ENCODE measurements at regions not wholly inside any gene's neighbourhood (a gene's known extent, or its start where the extent isn't known, plus 50 kb on each side); places are given as distances from the start of the nearest gene placed in this dataset.
A peak's percentile ranks its signal among the peaks of the same experiment; 100 is the strongest.

DNA sequence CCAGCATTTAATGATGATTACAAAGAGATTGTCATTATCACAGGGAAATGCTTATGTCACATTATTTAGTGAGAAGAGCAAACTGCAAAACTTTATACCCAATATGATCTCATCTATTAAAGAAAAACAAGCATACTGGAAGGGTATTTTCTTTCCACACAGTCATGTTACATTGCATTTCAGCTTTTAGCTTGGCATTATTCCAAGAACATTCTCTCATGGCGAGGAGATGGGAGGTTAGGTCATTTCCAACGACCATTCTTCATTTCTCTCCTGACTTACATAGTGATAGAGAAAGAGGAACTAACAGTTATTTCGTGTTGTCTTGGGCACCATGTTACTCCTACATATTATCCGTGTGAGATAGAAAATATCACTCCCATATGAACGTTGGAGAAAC, 309.4 kb upstream of the XYLT1 start:
- no peak for TF ChIP-seq CTCF (IDR thresholded peaks at IDR 0.05; ENCODE audit: low read depth, low read length)
- in situ Hi-C loops (cut with HindIII; ENCODE audit: low sequenced_read_pairs): no loop called here
- peak; percentile 76 for DNase-seq (ENCODE audit: low read depth, low spot score)
- no peak overlapping the region for H3K4me3 ChIP-seq (ENCODE audit: low read depth, low read length)

GRCh38 chr16:17777408-17777863, 306.7 kb upstream of the XYLT1 start:
- DNase-seq (ENCODE audit: low read depth, low spot score): peak; percentile 78
- H3K4me3 ChIP-seq (ENCODE audit: low read depth, low read length): no peak overlapping the region
- no peak for TF ChIP-seq CTCF (IDR thresholded peaks at IDR 0.05; ENCODE audit: low read depth, low read length)
- in situ Hi-C loops (cut with HindIII; ENCODE audit: low sequenced_read_pairs): no loop called here

GRCh38 chr16:17776888-17777287, 306.1 kb upstream of the XYLT1 start:
- TF ChIP-seq CTCF (IDR thresholded peaks at IDR 0.05; ENCODE audit: low read depth, low read length): no peak
- no peak for DNase-seq (ENCODE audit: low read depth, low spot score)
- in situ Hi-C loops (cut with HindIII; ENCODE audit: low sequenced_read_pairs): no loop called here
- H3K4me3 ChIP-seq (ENCODE audit: low read depth, low read length): no peak overlapping the region

DNA sequence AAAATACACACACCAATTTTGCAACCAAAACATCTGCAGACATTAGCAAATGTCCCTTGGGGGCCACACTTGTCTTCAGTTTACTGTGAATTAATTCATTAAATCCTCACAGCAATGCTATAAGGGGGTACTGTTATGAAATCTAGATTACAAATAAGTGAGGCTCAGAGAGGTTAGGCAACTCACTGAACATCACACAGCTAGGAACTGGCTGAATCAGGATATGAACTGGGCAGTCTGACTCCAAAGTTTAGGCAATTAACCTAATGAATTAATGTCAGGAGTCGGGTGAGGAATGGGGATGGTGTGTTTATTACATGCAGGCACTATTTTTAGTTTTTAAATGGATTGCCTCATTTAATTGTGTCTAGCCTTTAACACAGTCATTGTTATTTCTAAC, 305.7 kb upstream of the XYLT1 start:
- DNase-seq (ENCODE audit: low read depth, low spot score): no peak
- in situ Hi-C loops (cut with HindIII; ENCODE audit: low sequenced_read_pairs): no loop called here
- no peak overlapping the region for H3K4me3 ChIP-seq (ENCODE audit: low read depth, low read length)
- TF ChIP-seq CTCF (IDR thresholded peaks at IDR 0.05; ENCODE audit: low read depth, low read length): no peak

- DNase-seq (ENCODE audit: low read depth, low spot score): no peak
- in situ Hi-C loops (cut with HindIII; ENCODE audit: low sequenced_read_pairs): no loop called here
- no peak for TF ChIP-seq CTCF (IDR thresholded peaks at IDR 0.05; ENCODE audit: low read depth, low read length)
- H3K4me3 ChIP-seq (ENCODE audit: low read depth, low read length): no peak overlapping the region
Measured at GRCh38 chr16:17775061-17775460, 304.3 kb upstream of the XYLT1 start.

DNA sequence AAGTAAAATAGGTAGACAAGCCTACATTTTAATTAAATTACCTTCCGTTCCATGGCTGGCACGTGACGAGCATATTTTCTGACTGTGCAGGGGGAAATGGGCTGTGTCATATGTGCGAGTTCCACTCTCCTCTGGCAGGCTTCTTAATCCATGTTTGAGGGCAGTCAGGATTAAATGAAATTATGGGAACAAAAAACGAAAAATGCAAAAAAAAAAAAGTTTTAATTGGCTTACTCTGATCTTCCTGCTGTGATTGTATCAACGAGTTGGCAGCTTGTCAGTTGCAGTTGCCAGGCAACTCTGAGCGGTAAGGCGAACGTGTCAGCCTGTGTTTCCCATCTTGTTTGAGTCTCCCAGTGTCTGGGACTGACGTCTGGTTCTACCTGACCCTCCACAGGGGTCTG, 302.9 kb upstream of the XYLT1 start:
- in situ Hi-C loops (cut with HindIII; ENCODE audit: low sequenced_read_pairs): no loop called here
- TF ChIP-seq CTCF (IDR thresholded peaks at IDR 0.05; ENCODE audit: low read depth, low read length): no peak
- H3K4me3 ChIP-seq (ENCODE audit: low read depth, low read length): no peak overlapping the region
- peak; percentile 83 for DNase-seq (ENCODE audit: low read depth, low spot score)

- no peak for DNase-seq (ENCODE audit: low read depth, low spot score)
- in situ Hi-C loops (cut with HindIII; ENCODE audit: low sequenced_read_pairs): no loop called here
- H3K4me3 ChIP-seq (ENCODE audit: low read depth, low read length): no peak overlapping the region
- no peak for TF ChIP-seq CTCF (IDR thresholded peaks at IDR 0.05; ENCODE audit: low read depth, low read length)
Measured at GRCh38 chr16:17770104-17770503, 299.3 kb upstream of the XYLT1 start.

Data from astrocyte of the spinal cord (primary cell).